Bone marrow (tissue), 2 donors: ENCODE measurements at regions not wholly inside any gene's neighbourhood (a gene's known extent, or its start where the extent isn't known, plus 50 kb on each side); places are given as distances from the start of the nearest gene placed in this dataset.
A peak's percentile ranks its signal among the peaks of the same experiment; 100 is the strongest.

ENCODE experiments used
- DNase-seq, 2 donors: peaks; one replicate each; lab custom pipeline; 2025; lab: John Stamatoyannopoulos, UW

- DNase-seq, result no peak
These were observed 257.1 kb upstream of the ARRDC4 start for GRCh38 chr15:97703400-97703799.

- no peak for DNase-seq
These were observed 254.4 kb upstream of the ARRDC4 start for GRCh38 chr15:97706059-97706458.

DNA sequence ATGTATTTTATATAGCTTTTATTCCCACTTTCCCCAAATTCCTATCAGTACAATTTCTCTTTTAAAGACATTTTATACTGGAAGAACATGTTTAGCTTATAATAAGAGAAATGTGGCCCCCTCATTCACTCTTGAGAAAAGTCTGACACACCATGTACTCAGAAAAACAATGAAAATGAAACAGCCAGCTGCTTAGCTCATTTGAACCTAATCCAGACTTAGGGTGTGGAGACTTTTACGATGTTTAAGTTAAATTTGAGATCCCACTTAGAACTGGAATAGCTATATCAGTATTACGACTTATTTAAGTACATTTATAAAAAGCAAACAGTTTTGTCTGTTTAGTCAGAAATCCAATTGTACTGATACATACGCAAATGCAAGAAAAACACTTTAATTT lies 252.3 kb upstream of the ARRDC4 start:
- no peak for DNase-seq

DNA sequence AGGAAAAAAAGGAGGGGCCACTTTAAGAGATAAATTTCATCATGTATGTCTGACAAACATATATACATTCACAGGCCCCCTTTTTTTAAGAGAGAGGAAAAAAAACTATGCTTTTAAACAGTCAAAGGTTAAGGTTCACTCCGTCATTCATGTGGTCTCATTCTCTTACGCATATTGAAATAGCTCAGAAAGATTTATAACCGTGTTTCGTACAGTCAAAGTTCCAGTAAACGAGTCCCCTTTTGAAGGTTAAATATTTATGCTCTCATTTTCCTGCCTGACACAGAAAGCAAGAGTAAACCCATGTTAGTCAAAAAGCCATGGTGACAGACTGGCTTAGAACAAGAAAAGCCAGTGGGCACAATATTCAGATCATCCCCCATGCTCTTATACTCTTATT lies 248.0 kb upstream of the ARRDC4 start:
- DNase-seq, result no peak

DNA sequence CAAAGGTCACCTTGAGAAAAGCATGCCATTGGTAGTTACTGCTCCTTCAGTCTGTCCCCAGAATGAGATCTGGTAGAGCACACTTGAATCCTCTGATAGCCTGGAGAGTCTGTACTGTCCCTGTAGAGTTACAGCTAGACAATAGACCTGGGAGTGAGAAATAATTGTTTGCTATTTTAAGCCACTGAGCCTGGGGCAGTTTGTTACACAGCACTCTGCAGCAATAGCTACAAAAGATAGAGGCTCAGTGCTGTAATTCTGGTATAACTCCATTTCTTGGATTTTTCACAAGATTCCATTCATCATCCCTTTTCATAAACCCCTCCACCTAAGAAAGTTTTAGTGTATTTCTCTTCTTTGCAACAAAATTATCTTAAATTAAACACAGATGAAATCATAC lies 242.7 kb upstream of the ARRDC4 start:
- no peak for DNase-seq

DNA sequence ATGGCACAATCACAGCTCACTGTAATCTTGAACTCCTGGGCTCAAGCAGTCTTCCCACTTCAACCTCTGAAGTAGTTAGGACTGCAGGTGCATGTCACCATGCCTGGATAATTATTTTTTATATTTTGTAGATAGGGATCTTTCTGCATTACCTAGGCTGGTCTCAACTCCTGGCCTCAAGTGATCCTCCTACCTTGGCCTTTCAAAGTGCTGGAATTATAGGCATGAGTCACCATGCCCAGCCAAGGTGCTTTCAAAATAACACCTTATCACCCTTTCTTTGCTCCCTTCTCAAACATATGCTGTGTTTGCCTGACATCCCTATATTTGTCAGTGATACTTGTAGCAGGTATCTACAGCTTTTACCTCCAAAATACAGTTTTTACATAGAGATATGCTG lies 242.0 kb upstream of the ARRDC4 start:
- DNase-seq, result no peak

DNA sequence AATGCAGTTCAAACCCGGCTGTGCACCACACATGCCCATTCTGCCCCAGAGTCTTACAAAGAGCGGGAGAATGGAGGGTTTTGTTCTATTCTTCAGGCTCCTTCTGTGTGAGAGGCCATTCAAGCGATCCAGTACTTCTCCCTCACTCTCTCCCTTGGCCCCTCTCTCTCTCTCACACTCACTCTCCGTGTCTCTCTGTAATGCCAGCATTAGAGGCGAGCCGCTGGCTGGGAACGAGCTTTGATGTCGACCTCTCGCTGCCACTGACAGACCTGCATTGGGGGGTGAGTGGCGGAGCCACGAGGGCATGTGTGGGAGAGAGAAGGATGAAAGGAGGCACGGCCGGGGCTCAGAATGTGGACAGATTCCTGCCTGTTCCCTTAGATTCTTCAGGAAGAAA lies 231.7 kb upstream of the ARRDC4 start:
- no peak for DNase-seq

DNA sequence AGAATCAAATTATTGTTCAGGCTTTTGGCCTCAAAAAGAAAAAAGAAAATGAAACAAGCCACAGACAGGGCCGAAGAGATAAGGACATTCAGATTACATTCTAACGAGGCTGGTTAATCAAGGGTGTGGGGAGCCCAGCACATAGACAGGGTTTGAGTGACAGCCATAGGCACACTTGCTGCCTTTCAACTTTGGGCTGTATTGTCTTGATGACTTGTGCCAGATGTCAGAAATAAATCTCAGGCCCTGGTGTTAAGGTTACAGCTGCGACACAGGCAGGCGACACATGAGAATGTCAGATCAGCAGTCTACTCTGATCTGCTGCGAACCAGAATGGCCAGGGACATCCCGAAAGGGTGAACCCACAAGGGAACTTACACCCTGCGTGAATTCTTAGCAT lies 231.2 kb upstream of the ARRDC4 start:
- DNase-seq, result no peak

DNA sequence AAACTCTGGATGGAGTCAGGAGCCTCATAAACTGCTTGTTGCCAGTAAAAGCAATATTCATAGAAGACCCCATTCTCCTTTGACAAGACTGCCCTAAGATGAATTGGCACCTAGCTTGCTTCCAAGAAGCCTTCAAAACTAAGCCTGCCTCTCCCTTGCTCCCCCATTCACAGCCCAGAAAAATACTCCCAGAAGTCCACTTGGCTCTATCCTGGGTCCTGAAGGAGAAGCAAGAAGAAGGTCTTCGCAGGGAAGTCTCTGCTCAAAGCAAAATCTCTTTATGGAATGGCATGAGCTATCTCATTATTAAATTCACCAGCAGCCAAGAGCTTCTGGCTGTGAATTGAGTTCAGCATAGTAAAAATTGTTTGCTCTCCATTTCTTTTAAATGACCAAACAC lies 230.2 kb upstream of the ARRDC4 start:
- no peak for DNase-seq

- DNase-seq, result no peak
These were observed 228.6 kb upstream of the ARRDC4 start for GRCh38 chr15:97731859-97732258.

DNA sequence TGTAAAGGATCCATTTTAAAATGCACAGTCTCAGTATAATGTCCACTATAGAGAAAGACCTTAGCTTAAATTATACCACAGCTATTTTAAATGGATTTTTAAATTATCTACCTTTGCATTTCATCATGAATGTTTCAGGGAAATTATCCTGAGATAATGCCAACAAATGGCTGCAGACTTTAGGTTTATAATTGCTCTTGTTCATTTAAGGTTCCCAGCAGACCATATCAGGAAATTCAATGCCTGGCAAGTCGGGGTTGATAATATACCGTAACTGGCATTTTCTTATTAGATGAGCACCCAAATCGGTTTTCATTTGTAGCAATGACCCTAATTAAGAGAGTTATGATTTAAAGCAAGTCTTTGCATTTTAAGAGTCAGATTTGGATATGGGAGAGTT lies 227.1 kb upstream of the ARRDC4 start:
- DNase-seq, result no peak

DNA sequence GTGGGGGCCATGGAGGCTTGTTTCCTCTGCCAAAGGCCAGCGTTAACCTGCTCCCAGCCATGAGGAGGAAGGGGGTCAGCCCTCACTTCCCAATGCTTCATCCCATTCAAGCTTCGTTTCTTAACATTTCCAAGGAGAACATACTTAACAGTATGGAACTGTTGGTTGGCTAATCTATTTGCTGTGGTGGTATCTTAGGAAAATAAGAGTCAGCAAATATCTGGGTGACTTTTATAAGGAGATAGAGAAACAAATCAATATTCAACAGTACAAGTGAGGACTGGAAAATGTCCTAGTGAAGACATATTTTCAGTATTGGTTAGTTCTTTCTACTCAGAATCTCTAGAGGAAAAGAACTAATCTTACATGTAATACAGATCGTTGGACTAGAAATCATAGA lies 223.8 kb upstream of the ARRDC4 start:
- DNase-seq, result no peak

DNA sequence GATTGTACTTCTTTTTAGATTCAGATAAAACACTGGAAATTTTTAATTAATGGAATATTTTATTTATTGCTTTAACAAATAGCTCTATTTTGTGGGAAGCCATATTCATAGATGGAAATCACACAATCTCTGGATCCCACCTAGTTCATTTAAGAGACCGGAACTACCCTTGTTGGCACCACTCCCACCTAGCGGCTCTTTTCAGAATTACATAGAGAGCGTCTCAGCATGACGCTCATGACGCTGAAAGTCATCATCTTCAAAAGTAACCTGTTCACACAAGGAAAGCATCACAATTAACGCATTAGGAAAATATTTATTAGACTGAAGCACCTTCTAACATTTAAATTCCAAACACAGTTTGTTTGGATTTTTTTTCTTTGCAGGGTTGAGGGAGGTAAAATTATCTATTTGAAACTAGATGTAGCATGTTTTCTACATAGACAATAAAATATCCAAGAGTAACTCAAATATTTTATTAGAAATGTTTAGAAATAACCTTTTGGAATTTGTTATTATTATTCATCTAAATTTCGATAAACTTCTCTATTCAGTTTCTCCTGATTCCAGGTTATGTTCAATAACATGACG lies 214.9 kb upstream of the ARRDC4 start:
- no peak for DNase-seq

DNA sequence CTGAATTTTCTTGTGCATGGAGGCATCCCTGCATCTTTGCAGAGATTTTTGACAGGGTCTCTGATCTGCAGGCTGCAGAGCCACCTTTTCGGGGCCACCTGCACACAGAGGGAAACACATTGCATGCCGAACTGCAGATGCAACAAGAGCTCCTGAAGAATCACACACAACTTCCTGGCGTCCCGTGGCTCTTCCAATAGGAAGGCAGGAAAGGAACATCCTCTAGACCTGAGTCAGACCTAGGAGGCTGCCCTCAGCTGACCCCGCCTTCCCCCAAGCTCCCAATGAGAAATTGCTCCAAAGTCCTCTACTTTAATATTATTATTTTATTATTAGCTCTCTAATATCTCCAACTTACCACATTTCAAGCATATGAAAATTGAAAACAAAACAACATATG lies 213.2 kb upstream of the ARRDC4 start:
- DNase-seq, result no peak

GRCh38 chr15:97748576-97748975 lies 211.9 kb upstream of the ARRDC4 start:
- no peak for DNase-seq

GRCh38 chr15:97750060-97750459 lies 210.4 kb upstream of the ARRDC4 start:
- DNase-seq, result no peak

DNA sequence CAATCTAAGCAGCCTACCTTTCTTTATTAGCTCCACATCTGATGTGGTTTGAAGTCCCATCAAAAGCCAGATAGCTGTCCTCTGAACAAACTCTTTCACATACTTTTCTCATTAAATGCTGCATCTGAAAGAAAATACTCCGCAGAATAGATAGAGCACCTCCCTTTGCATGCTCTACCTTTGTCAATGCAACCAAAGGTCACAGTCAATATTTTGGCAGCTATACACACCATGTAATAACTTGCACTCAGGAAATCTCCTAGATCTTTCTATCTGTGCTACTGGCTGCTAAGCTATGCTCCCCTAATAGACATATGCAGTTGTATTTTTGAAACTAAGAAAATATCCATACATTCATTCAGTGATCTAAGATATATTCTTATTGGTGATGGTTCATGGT lies 204.8 kb upstream of the ARRDC4 start:
- DNase-seq, result no peak

DNA sequence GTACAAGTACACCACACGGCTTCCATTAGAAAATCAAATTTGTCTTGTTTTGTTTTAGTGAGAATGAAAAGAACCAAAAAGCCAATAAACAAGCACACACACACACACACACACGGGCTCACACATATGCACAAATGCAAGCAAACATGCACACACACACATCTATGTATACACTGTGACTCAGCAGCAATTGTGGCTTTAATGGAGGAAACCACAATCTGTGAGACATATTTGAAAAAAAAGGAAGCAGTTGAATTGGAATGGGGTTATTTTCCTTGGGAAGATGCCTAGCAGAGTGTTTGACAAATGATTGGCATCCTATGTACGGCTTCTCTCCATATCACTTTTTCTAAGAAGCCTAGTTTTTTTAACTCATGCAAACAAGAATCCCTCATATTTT lies 201.1 kb upstream of the ARRDC4 start:
- peak in 1 of 2 donors; percentile 8 for DNase-seq

- DNase-seq, result no peak
These were observed 199.4 kb upstream of the ARRDC4 start for GRCh38 chr15:97761110-97761509.

- no peak for DNase-seq
These were observed 177.3 kb upstream of the ARRDC4 start for GRCh38 chr15:97783240-97783639.

DNA sequence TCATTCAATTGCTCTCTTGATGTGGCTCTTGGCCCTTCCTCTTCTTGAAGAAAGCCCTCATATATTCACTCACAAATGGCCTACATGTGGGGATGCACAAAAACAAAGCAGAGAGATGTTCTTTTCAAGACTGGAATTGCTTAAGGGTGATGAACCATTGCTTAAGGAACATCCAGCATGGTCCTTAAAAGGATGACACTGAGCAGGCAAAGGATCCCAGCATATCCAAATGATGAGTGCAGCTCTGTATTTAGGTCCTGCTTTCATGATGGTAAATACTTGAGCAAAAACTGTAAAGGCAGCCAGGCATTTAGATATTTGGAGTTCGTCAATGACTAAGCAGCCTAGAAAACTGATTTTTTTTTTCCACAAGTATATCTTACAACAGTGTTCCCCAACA lies 173.8 kb upstream of the ARRDC4 start:
- no peak for DNase-seq

DNA sequence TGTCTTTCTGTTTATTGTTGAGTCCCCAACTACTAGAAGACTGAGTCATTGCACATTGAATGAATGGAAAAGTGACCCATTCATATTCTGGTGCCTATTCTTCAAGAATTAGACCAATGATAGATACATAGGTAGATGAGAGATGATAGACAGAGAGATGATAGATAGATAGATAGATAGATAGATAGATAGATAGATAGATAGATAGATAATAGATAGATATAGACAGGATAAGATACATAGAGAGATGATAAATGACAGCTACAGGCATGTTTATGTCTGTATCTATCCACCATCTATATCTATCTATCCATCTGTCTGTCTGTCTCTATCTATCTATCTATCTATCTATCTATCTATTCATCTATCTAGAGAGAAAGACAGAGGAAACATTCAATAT lies 170.3 kb upstream of the ARRDC4 start:
- no peak for DNase-seq

- no peak for DNase-seq
These were observed 168.4 kb upstream of the ARRDC4 start for GRCh38 chr15:97791824-97792792.

GRCh38 chr15:97804950-97805349 lies 155.6 kb upstream of the ARRDC4 start:
- no peak for DNase-seq
